ENCODE measurements at regions not wholly inside any gene's neighbourhood (a gene's known extent, or its start where the extent isn't known, plus 50 kb on each side); places are given as distances from the start of the nearest gene placed in this dataset.

DNA sequence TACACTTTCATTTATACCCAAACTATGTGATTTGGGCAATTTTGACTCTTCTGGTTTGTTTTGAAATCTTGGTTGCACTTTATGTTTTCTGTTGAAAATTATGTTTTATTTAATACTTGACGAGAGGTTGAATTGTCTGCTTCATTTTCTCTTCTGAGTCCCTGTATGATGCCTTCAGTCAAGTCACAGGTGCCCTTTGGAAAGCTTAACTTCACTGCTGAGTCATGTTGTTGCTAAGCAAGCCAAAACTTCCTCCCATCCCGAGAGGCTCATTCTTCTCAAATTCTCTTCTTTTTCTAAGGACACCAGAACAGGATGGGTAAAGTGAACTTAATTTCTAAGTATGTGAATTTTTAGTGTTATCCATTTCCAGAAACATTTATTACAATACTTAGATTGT lies 455.3 kb upstream of the PTGER4 start:
- Histone ChIP-seq H3K9ac (no peak overlapping the region), H3K4me1 (no peaks in the 10 kb centered on the region), H3K4me3 (ENCODE audit: low read depth, low read length) (no peak overlapping the region), H3K79me2 (no peaks in the 10 kb centered on the region), H3K4me2 (ENCODE audit: low read length) (no peak overlapping the region), H3K36me3 (ENCODE audit: control insufficient read depth, insufficient read depth, low read length) (no peaks in the 10 kb centered on the region), H3K9me3 (ENCODE audit: control insufficient read depth, low read length) (no peaks in the 10 kb centered on the region), H2AFZ (no peak overlapping the region), H3K27me3 (ENCODE audit: control insufficient read depth, insufficient read depth, low read length) (no peaks in the 10 kb centered on the region), H3K27ac (no peak overlapping the region)
- TF ChIP-seq, protein P1, sequence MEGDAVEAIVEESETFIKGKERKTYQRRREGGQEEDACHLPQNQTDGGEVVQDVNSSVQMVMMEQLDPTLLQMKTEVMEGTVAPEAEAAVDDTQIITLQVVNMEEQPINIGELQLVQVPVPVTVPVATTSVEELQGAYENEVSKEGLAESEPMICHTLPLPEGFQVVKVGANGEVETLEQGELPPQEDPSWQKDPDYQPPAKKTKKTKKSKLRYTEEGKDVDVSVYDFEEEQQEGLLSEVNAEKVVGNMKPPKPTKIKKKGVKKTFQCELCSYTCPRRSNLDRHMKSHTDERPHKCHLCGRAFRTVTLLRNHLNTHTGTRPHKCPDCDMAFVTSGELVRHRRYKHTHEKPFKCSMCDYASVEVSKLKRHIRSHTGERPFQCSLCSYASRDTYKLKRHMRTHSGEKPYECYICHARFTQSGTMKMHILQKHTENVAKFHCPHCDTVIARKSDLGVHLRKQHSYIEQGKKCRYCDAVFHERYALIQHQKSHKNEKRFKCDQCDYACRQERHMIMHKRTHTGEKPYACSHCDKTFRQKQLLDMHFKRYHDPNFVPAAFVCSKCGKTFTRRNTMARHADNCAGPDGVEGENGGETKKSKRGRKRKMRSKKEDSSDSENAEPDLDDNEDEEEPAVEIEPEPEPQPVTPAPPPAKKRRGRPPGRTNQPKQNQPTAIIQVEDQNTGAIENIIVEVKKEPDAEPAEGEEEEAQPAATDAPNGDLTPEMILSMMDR (IDR thresholded peaks at IDR 0.05), result no peak

DNA sequence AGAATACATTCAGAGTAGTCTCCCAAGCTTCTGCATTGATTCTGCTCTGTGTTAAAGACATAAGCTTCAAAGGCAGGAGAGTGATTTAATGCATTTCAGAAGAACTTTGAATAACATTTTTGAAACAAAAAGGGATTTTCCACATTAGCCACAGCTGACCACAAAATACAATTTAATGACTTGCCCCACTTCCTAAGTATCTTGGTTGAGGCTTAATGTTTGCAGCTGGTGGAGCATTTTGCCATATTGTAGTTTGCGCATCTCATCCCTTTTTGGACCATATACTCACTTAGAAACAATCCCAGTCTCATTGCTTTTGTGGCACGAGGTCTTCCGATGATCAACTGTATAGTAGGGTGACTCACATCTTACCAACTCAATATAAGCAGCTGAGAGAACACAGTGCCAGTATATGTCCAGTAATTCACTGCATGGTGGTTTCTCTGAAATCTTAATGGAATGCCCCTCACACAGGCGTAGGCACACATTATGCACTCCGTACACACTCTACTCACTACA lies 455.8 kb upstream of the PTGER4 start:
- Histone ChIP-seq H3K27me3 (ENCODE audit: control insufficient read depth, insufficient read depth, low read length) (no peaks in the 10 kb centered on the region), H3K4me1 (no peaks in the 10 kb centered on the region), H3K9me3 (ENCODE audit: control insufficient read depth, low read length) (no peaks in the 10 kb centered on the region), H3K79me2 (no peaks in the 10 kb centered on the region), H3K27ac (no peak overlapping the region), H3K36me3 (ENCODE audit: control insufficient read depth, insufficient read depth, low read length) (no peaks in the 10 kb centered on the region), H2AFZ (no peak overlapping the region), H3K4me3 (ENCODE audit: low read depth, low read length) (no peak overlapping the region), H3K9ac (no peak overlapping the region), H3K4me2 (ENCODE audit: low read length) (no peak overlapping the region)
- TF ChIP-seq, protein P1 (IDR thresholded peaks at IDR 0.05), result no peak

- TF ChIP-seq, protein P1 (IDR thresholded peaks at IDR 0.05), result no peak
- no peak overlapping the region for H3K4me2 ChIP-seq (ENCODE audit: low read length)
Measured at GRCh38 chr5:40221796-40222195, 457.9 kb upstream of the PTGER4 start.

DNA sequence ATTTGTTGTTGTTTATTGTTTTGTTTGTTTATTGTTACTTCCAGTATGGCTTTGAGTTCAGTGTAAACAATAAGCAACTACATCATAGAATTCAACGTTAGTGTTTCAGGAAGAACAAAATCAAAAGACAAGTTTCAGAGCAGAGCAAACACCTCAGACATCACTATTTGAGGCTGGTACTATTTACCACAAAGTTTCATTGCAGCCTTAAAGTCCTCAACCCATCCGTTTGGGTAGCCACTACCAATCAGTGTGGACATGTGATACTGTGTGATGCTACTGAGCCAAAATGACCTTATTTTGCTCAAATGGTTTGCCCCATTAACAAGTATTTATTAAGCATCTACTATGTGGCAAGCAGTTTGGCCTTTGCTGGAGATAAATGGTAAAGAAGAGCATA lies 458.5 kb upstream of the PTGER4 start:
- TF ChIP-seq, protein P1 (IDR thresholded peaks at IDR 0.05), result no peak
- Histone ChIP-seq H3K36me3 (ENCODE audit: control insufficient read depth, insufficient read depth, low read length) (no peaks in the 10 kb centered on the region), H3K4me2 (ENCODE audit: low read length) (no peak overlapping the region), H3K27ac (no peak overlapping the region), H2AFZ (no peak overlapping the region), H3K9me3 (ENCODE audit: control insufficient read depth, low read length) (no peaks in the 10 kb centered on the region), H3K79me2 (no peaks in the 10 kb centered on the region), H3K27me3 (ENCODE audit: control insufficient read depth, insufficient read depth, low read length) (no peaks in the 10 kb centered on the region), H3K4me1 (no peaks in the 10 kb centered on the region), H3K4me3 (ENCODE audit: low read depth, low read length) (no peak overlapping the region), H3K9ac (no peak overlapping the region)

More at GRCh38 chr5:40221796-40222195, 457.9 kb upstream of the PTGER4 start:
- no peaks in the 10 kb centered on the region for H3K27me3 ChIP-seq (ENCODE audit: control insufficient read depth, insufficient read depth, low read length)
- H3K4me3 ChIP-seq (ENCODE audit: low read depth, low read length), result no peak overlapping the region
- no peak overlapping the region for H3K9ac ChIP-seq
- no peaks in the 10 kb centered on the region for H3K79me2 ChIP-seq
- H3K27ac ChIP-seq, result no peak overlapping the region
- H3K9me3 ChIP-seq (ENCODE audit: control insufficient read depth, low read length), result no peaks in the 10 kb centered on the region
- H3K4me1 ChIP-seq, result no peaks in the 10 kb centered on the region
- no peaks in the 10 kb centered on the region for H3K36me3 ChIP-seq (ENCODE audit: control insufficient read depth, insufficient read depth, low read length)
- H2AFZ ChIP-seq, result no peak overlapping the region

DNA sequence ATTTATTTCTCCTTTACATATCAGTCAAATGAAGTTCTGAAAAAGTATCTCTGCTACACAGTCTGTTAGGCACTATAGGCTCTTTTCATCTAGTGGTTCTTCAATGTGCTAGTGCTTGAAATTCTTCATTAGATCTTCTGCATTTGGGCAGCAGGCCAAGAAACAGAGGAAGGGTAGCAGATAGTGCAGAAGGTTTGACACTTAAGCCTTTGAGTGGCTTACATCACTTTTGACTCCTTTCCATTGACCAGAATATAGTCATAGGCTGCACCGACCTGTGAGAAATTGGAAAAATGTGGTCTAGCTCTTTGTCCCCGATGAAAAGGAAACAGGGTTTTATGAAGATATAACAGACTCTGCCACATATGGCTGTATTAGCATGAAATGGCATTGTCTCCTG lies 459.5 kb upstream of the PTGER4 start:
- no peak overlapping the region for H3K4me2 ChIP-seq (ENCODE audit: low read length)
- H3K27ac ChIP-seq, result no peak overlapping the region

More for the DNA sequence above, 459.5 kb upstream of the PTGER4 start:
- H3K9ac ChIP-seq, result no peak overlapping the region
- H3K27me3 ChIP-seq (ENCODE audit: control insufficient read depth, insufficient read depth, low read length), result no peaks in the 10 kb centered on the region
- no peak overlapping the region for H3K4me3 ChIP-seq (ENCODE audit: low read depth, low read length)
- no peaks in the 10 kb centered on the region for H3K9me3 ChIP-seq (ENCODE audit: control insufficient read depth, low read length)
- no peak overlapping the region for H2AFZ ChIP-seq
- H3K36me3 ChIP-seq (ENCODE audit: control insufficient read depth, insufficient read depth, low read length), result no peaks in the 10 kb centered on the region
- H3K4me1 ChIP-seq, result no peaks in the 10 kb centered on the region
- no peaks in the 10 kb centered on the region for H3K79me2 ChIP-seq
- TF ChIP-seq, protein P1 (IDR thresholded peaks at IDR 0.05), result no peak
